ENCODE measurements at regions not wholly inside any gene's neighbourhood (a gene's known extent, or its start where the extent isn't known, plus 50 kb on each side); places are given as distances from the start of the nearest gene placed in this dataset.
"Not testable (repeated sequence)": the region's sequence is repeated elsewhere in the genome, so short reads cannot be mapped to it uniquely, and the experiment has no call there.

DNA sequence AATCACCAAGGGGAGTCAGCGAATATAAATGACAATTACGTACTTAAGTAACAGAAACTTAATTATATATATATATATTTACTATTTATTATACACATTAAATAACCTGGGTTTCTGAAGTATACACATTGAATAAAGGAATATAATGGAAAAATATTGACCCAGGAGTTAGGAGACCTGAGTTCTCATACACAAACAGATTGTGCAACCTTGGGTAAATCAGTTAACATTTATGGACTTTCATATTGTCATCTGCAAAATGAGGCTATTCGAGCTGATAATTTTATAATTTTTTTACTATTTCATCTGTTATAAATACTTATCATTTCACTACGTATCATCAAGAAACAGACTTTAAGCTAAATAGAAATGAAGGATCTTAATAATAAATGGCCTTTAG is 75.1 kb upstream of the SRRM3 start:
- no peak for DNase-seq (ENCODE audit: low read depth)
- no peak overlapping the region for H3K4me3 ChIP-seq (ENCODE audit: low read depth, low read length)
- H3K36me3 ChIP-seq (ENCODE audit: control insufficient read depth, insufficient read depth, low read length), result no peaks in the 10 kb centered on the region
- ChIA-PET POLR2A (no interaction called here), CTCF (interaction anchor here (0.5 to 1.4 kb wide), 2 partner anchors 10 to 16 kb away, joined by 3 to 5 read pairs; no protein-coding TSS in a partner anchor)
- peaks cover 3% of the 10 kb centered on the region for H3K27me3 ChIP-seq (ENCODE audit: control insufficient read depth, insufficient read depth, low read length)
- TF ChIP-seq, protein P1, sequence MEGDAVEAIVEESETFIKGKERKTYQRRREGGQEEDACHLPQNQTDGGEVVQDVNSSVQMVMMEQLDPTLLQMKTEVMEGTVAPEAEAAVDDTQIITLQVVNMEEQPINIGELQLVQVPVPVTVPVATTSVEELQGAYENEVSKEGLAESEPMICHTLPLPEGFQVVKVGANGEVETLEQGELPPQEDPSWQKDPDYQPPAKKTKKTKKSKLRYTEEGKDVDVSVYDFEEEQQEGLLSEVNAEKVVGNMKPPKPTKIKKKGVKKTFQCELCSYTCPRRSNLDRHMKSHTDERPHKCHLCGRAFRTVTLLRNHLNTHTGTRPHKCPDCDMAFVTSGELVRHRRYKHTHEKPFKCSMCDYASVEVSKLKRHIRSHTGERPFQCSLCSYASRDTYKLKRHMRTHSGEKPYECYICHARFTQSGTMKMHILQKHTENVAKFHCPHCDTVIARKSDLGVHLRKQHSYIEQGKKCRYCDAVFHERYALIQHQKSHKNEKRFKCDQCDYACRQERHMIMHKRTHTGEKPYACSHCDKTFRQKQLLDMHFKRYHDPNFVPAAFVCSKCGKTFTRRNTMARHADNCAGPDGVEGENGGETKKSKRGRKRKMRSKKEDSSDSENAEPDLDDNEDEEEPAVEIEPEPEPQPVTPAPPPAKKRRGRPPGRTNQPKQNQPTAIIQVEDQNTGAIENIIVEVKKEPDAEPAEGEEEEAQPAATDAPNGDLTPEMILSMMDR (IDR thresholded peaks at IDR 0.05; ENCODE audit: insufficient read depth, low read depth, low read length), result no peak

DNA sequence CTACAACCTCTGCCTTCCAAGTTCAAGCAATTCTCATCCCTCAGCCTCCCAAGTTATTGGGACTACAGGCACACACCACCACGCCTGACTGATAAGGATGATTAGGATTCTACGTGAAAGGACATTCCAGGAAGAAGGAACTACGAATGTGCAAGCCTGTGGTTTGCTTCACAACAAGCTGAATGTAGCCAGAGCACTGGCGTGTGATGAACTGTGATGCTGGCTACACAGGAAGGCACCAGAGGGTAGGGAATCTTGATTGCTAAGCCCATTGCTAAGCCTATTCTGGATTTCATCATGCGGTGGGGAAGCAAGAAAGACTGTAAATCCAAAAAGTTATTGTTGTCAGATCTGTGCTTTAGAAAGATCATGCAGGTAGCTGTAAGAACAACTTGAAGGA is 72.3 kb upstream of the SRRM3 start:
- peaks cover 5% of the 10 kb centered on the region for H3K27me3 ChIP-seq (ENCODE audit: control insufficient read depth, insufficient read depth, low read length)
- ChIA-PET POLR2A (no interaction called here), CTCF (interaction anchor here (0.6 to 1.7 kb wide), 5 partner anchors 15 to 264 kb away, joined by 3 to 5 read pairs (median 3); no protein-coding TSS in a partner anchor)
- DNase-seq (ENCODE audit: low read depth), result no peak
- H3K4me3 ChIP-seq (ENCODE audit: low read depth, low read length), result no peak overlapping the region
- H3K36me3 ChIP-seq (ENCODE audit: control insufficient read depth, insufficient read depth, low read length), result no peaks in the 10 kb centered on the region
- TF ChIP-seq, protein P1 (IDR thresholded peaks at IDR 0.05; ENCODE audit: insufficient read depth, low read depth, low read length), result no peak

DNA sequence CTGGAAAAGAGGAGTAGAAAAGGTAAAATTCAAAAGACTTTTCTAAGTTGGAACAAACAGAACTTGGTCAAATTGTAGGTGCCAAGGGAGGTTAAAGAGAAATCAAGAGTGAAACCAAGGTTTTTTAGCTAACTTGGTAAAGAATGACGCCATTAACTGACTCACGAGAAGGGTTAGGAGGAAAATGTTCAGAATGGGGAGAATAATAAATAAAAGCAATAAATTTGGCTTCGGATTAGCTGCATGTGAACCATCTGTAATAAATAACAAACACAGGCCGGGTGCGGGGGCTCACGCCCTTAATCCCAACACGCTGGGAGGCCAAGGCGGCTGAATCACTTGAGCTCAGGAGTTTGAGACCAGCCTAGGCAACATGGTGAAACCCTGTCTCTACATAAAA is 71.9 kb upstream of the SRRM3 start:
- Histone ChIP-seq H3K27me3 (ENCODE audit: control insufficient read depth, insufficient read depth, low read length) (peaks cover 5% of the 10 kb centered on the region), H3K36me3 (ENCODE audit: control insufficient read depth, insufficient read depth, low read length) (no peaks in the 10 kb centered on the region), H3K4me3 (ENCODE audit: low read depth, low read length) (no peak overlapping the region)
- DNase-seq (ENCODE audit: low read depth), result no peak
- ChIA-PET POLR2A (no interaction called here), CTCF (interaction anchor here (0.6 to 1.7 kb wide), 6 partner anchors 16 to 264 kb away, joined by 3 to 5 read pairs (median 3); no protein-coding TSS in a partner anchor)
- TF ChIP-seq, protein P1 (IDR thresholded peaks at IDR 0.05; ENCODE audit: insufficient read depth, low read depth, low read length), result no peak

DNA sequence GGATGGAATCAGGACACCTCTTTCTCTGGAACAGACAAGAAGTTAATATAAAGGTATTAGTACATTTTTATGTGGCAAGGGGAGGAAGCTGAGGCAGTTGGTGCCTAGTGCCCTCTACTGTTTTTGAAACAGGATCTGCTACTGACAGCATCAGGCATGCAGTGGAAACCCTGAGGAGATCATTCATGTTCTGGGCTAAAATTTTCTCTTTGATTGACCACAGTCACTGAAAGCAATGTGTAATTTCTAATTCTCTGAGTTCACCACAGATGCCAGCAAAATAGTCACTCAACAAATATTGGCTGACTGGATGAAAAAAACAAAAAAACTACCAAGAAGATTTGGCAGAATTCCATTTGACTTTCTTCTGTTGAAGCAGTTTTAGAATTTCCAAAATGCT is 71.0 kb upstream of the SRRM3 start:
- POLR2A ChIA-PET; H3K4me3 ChIP-seq (ENCODE audit: low read depth, low read length); DNase-seq (ENCODE audit: low read depth); H3K27me3 ChIP-seq (ENCODE audit: control insufficient read depth, insufficient read depth, low read length); H3K36me3 ChIP-seq (ENCODE audit: control insufficient read depth, insufficient read depth, low read length): not testable (repeated sequence)
- TF ChIP-seq, protein P1 (IDR thresholded peaks at IDR 0.05; ENCODE audit: insufficient read depth, low read depth, low read length), result peak; percentile 49
- CTCF ChIA-PET, result interaction anchor here (1.0 to 1.7 kb wide), 3 partner anchors 33 to 214 kb away, joined by 3 to 5 read pairs (median 3); no protein-coding TSS in a partner anchor

DNA sequence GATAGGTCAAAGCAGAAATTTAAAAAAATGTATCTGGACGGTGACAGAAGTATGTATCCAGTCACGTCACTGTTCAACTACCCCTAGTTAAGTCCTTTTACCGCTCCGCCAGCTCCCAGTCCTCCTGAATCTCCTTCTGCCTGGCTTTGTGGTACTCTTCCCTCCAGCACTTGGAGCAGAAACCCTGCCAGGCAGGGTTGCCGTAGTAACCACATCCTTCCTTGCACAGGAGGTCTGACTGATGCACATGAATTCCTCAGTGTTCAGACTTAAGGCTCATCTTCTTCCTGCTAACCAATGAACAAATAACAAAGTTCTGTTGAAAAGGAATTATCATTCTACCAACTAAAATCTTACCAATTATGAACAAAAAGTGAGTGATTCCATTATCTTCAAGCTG is 69.8 kb upstream of the SRRM3 start:
- DNase-seq (ENCODE audit: low read depth); POLR2A ChIA-PET; H3K4me3 ChIP-seq (ENCODE audit: low read depth, low read length); CTCF ChIA-PET; H3K27me3 ChIP-seq (ENCODE audit: control insufficient read depth, insufficient read depth, low read length); H3K36me3 ChIP-seq (ENCODE audit: control insufficient read depth, insufficient read depth, low read length): not testable (repeated sequence)

- no peak for DNase-seq (ENCODE audit: low read depth)
- ChIA-PET CTCF (no interaction called here), POLR2A (interaction anchor here (0.6 kb wide), 1 partner anchor 12 kb away, joined by 6 read pairs; no protein-coding TSS in a partner anchor)
- Histone ChIP-seq H3K27me3 (ENCODE audit: control insufficient read depth, insufficient read depth, low read length) (peaks cover 8% of the 10 kb centered on the region), H3K36me3 (ENCODE audit: control insufficient read depth, insufficient read depth, low read length) (no peaks in the 10 kb centered on the region), H3K4me3 (ENCODE audit: low read depth, low read length) (no peak overlapping the region)
- TF ChIP-seq, protein P1 (IDR thresholded peaks at IDR 0.05; ENCODE audit: insufficient read depth, low read depth, low read length), result no peak
Observed at GRCh38 chr7:76133164-76133775, 68.4 kb upstream of the SRRM3 start.

Measured in BJ (cell line).